H9 (cell line): ENCODE measurements at regions not wholly inside any gene's neighbourhood (a gene's known extent, or its start where the extent isn't known, plus 50 kb on each side); places are given as distances from the start of the nearest gene placed in this dataset.

Source experiments
- DNase-seq: peaks from one replicate; pipeline ENCODE4 v3.0.0-alpha.2; 2017
- H2AFZ ChIP-seq: one replicate; pipeline ENCODE4 v1.6.1; 2013; ENCODE audit warnings: mild to moderate bottlenecking, low read length, control low read depth, moderate library complexity
- H2AK5ac ChIP-seq: 2 replicates; pipeline ENCODE4 v1.6.1; 2013; ENCODE audit warnings: low read length, control low read depth, mixed read lengths; ENCODE audit not compliant: insufficient read length
- H2BK120ac ChIP-seq: one replicate; pipeline ENCODE4 v1.6.1; 2013; ENCODE audit warnings: low read depth, mild to moderate bottlenecking, low read length, control low read depth, inconsistent platforms; ENCODE audit not compliant: poor library complexity, severe bottlenecking
- H2BK12ac ChIP-seq: 2 replicates; pipeline ENCODE4 v1.6.1; 2013; ENCODE audit warnings: low read length, control low read depth, mixed read lengths, low read depth; ENCODE audit not compliant: insufficient read length
- H2BK15ac ChIP-seq: 2 replicates; pipeline ENCODE4 v1.6.1; 2013; ENCODE audit warnings: low read depth, low read length, control low read depth
- H2BK20ac ChIP-seq: one replicate; pipeline ENCODE4 v1.6.1; 2013; ENCODE audit warnings: low read depth, mild to moderate bottlenecking, low read length, control low read depth, inconsistent platforms; ENCODE audit not compliant: poor library complexity, severe bottlenecking
- H2BK5ac ChIP-seq: 2 replicates; pipeline ENCODE4 v1.6.1; 2013; ENCODE audit warnings: low read length, control low read depth, mixed read lengths; ENCODE audit not compliant: insufficient read length
- H3K14ac ChIP-seq: 2 replicates; pipeline ENCODE4 v1.6.1; 2013; ENCODE audit warnings: low read length, control low read depth; ENCODE audit not compliant: insufficient read depth
- H3K18ac ChIP-seq: 2 replicates; pipeline ENCODE4 v1.6.1; 2013; ENCODE audit warnings: low read depth, mild to moderate bottlenecking, mixed read lengths, low read length, control low read depth; ENCODE audit not compliant: insufficient read length
- H3K23ac ChIP-seq: 2 replicates; pipeline ENCODE4 v1.6.1; 2013; ENCODE audit warnings: low read length, control low read depth, mixed read lengths, low read depth; ENCODE audit not compliant: insufficient read length
- H3K23me2 ChIP-seq: 2 replicates; pipeline ENCODE4 v1.6.1; 2013; ENCODE audit warnings: low read depth, mild to moderate bottlenecking, mixed read lengths, low read length, control low read depth; ENCODE audit not compliant: insufficient read length, poor library complexity, severe bottlenecking
- H3K27ac ChIP-seq: 2 replicates; pipeline ENCODE4 v1.5.1; 2013; ENCODE audit warnings: low read length, control low read depth, mixed read lengths, low read depth; ENCODE audit not compliant: insufficient read length
- H3K27me3 ChIP-seq: 2 replicates; pipeline ENCODE4 v1.6.1; 2013; ENCODE audit warnings: low read length, control low read depth, inconsistent platforms; ENCODE audit not compliant: insufficient read depth
- H3K4ac ChIP-seq: 2 replicates; pipeline ENCODE4 v1.6.1; 2013; ENCODE audit warnings: low read depth, mild to moderate bottlenecking, control low read depth, inconsistent platforms, low read length, moderate library complexity
- H3K4me1 ChIP-seq: 2 replicates; pipeline ENCODE4 v1.6.1; 2013; ENCODE audit warnings: low read length, control low read depth, inconsistent platforms; ENCODE audit not compliant: insufficient read depth
- H3K4me2 ChIP-seq: 2 replicates; pipeline ENCODE4 v1.6.1; 2013; ENCODE audit warnings: low read length, control low read depth, mixed read lengths; ENCODE audit not compliant: insufficient read length, insufficient read depth
- H3K56ac ChIP-seq: 2 replicates; pipeline ENCODE4 v1.6.1; 2013; ENCODE audit warnings: low read depth, mild to moderate bottlenecking, mixed read lengths, low read length, control low read depth; ENCODE audit not compliant: insufficient read length
- H3K79me1 ChIP-seq: 2 replicates; pipeline ENCODE4 v1.6.1; 2013; ENCODE audit warnings: low read depth, mild to moderate bottlenecking, moderate library complexity, low read length, control low read depth, inconsistent platforms; ENCODE audit not compliant: insufficient read depth, poor library complexity, severe bottlenecking
- H3K79me2 ChIP-seq: 2 replicates; pipeline ENCODE4 v1.6.1; 2013; ENCODE audit warnings: low read length, control low read depth, inconsistent platforms; ENCODE audit not compliant: insufficient read depth
- H3K9ac ChIP-seq: 2 replicates; pipeline ENCODE4 v1.6.1; 2013; ENCODE audit warnings: low read length, control low read depth, mixed read lengths; ENCODE audit not compliant: insufficient read length; ENCODE audit errors: extremely low read depth
- H3K9me3 ChIP-seq: one replicate; pipeline ENCODE4 v1.6.1; 2013; ENCODE audit warnings: low read depth, low read length, inconsistent platforms; ENCODE audit not compliant: control insufficient read depth
- H3T11ph ChIP-seq: one replicate; pipeline ENCODE4 v1.6.1; 2013; ENCODE audit warnings: mild to moderate bottlenecking, low read length, control low read depth, inconsistent platforms
- H4K20me1 ChIP-seq: one replicate; pipeline ENCODE4 v1.6.1; 2013; ENCODE audit not compliant: control insufficient read depth, insufficient read length, insufficient read depth
- H4K5ac ChIP-seq: 2 replicates; pipeline ENCODE4 v1.6.1; 2013; ENCODE audit warnings: low read depth, mild to moderate bottlenecking, mixed read lengths, low read length, control low read depth; ENCODE audit not compliant: insufficient read length
- H4K8ac ChIP-seq: replicated peaks from 2 replicates; pipeline ENCODE4 v1.6.1; 2013; ENCODE audit warnings: low read length, control low read depth, mixed read lengths, low read depth; ENCODE audit not compliant: insufficient read length
- H4K91ac ChIP-seq: 2 replicates; pipeline ENCODE4 v1.6.1; 2013; ENCODE audit warnings: low read depth, mild to moderate bottlenecking, moderate library complexity, mixed read lengths, low read length, control low read depth; ENCODE audit not compliant: insufficient read length
- H3K27ac Mint-ChIP-seq, 3 experiments: 2 replicates in 2 of 3; 3 replicates in 1 of 3; pipeline ENCODE4 v1.8.0; 2020 to 2021; ENCODE audit warnings: mixed read lengths in 3 of 3, mild to moderate bottlenecking in 1 of 3, moderate library complexity in 1 of 3
- H3K27me3 Mint-ChIP-seq: 2 replicates; pipeline ENCODE4 v1.8.0; 2021; ENCODE audit warnings: low read depth, mild to moderate bottlenecking, moderate library complexity, mixed read lengths
- H3K36me3 Mint-ChIP-seq, 3 experiments: 2 replicates in 2 of 3; 3 replicates in 1 of 3; pipeline ENCODE4 v1.8.0; 2020 to 2021; ENCODE audit warnings: low read depth in 3 of 3, mixed read lengths in 3 of 3; ENCODE audit not compliant: insufficient read depth in 1 of 3
- H3K4me1 Mint-ChIP-seq, 2 experiments: 2 replicates each; pipeline ENCODE4 v1.8.0; 2020; ENCODE audit warnings: mixed read lengths in 2 of 2
- H3K4me3 Mint-ChIP-seq, 2 experiments: 2 replicates in 1 of 2; 3 replicates in 1 of 2; pipeline ENCODE4 v1.8.0; 2020 to 2021; ENCODE audit warnings: mild to moderate bottlenecking in 2 of 2, mixed read lengths in 2 of 2, moderate library complexity in 1 of 2
- H3K9me3 Mint-ChIP-seq, 2 experiments: 2 replicates in 1 of 2; 3 replicates in 1 of 2; pipeline ENCODE4 v1.8.0; 2020; ENCODE audit warnings: mild to moderate bottlenecking in 2 of 2, mixed read lengths in 2 of 2, moderate library complexity in 1 of 2
- WGBS: extraction: QIAGEN DNeasy Blood & Tissue Kit; methylation state at CpG from one replicate; pipeline ENCODE4 v1.1.7; 2013; ENCODE audit warnings: missing lambda C conversion rate, low lambda C conversion rate, mixed read lengths; ENCODE audit not compliant: insufficient read length; ENCODE audit errors: extremely low coverage; 5-methylcytosine and 5-hydroxymethylcytosine counted together
- TF ChIP-seq, protein P1 (sequence below): fragments of 200-600 bp; sonication (generic); conservative IDR thresholded peaks from 3 replicates; pipeline ENCODE4 v1.8.0; 2021; ENCODE audit warnings: antibody characterized with exemption, mild to moderate bottlenecking

DNA sequence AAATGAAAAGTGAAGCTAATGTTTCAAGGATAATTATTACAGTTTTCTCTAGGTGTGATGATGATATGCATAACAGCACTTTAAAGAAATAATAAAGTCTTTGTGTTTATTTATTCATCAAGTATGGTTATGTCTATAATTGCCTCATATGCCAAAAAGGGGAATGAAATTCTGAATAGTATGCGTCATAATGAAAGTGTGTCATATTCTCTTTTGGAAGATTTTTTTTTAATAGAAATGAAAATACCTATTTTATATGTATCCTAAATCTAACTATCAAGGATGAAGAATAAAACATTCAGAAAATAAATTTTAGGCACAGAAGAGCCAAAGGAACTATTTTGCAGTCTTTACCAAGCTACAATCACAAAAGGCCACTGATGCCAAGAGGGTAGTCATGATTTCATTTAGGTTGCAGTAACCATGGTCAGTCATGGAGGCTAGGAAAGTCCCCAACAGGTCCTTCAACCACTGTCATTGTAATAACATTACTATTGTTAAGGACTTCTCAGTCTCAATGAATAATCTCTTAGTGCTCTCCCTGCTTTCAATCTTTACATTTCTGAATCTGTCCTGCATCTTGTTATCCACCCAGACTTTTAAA lies 712.5 kb downstream of the DCDC2C start:
- H3K4me3 Mint-ChIP-seq, result no peak overlapping the region
- no peak overlapping the region for H4K5ac ChIP-seq
- H3K9me3 Mint-ChIP-seq, result peaks cover 4 to 5% of the 10 kb centered on the region in 2 experiments
- H2BK120ac ChIP-seq, result no peak overlapping the region
- H3K18ac ChIP-seq, result no peak overlapping the region
- peaks cover 0 to 4% (median 0%) of the 10 kb centered on the region in 3 experiments; a peak in 4 of 7 replicates for H3K36me3 Mint-ChIP-seq
- no peak overlapping the region for H2AK5ac ChIP-seq
- no peak overlapping the region for H4K8ac ChIP-seq
- H3K27ac ChIP-seq, result no peak overlapping the region
- no peak overlapping the region for H3K4ac ChIP-seq
- H3K23ac ChIP-seq, result no peak overlapping the region
- H3K79me1 ChIP-seq, result no peaks in the 10 kb centered on the region
- no peaks in the 10 kb centered on the region for H3K23me2 ChIP-seq
- H3K9ac ChIP-seq, result no peak overlapping the region
- H3K79me2 ChIP-seq, result no peaks in the 10 kb centered on the region
- no peak overlapping the region for H2AFZ ChIP-seq
- H2BK12ac ChIP-seq, result no peak overlapping the region
- no peaks in the 10 kb centered on the region for H3K27me3 ChIP-seq
- H4K91ac ChIP-seq, result no peak overlapping the region
- H4K20me1 ChIP-seq, result no peaks in the 10 kb centered on the region
- H2BK15ac ChIP-seq, result no peak overlapping the region
- H3K9me3 ChIP-seq, result no peaks in the 10 kb centered on the region
- no peaks in the 10 kb centered on the region; the same call in 1 of the 2 replicates for H3K27me3 Mint-ChIP-seq
- H3K4me1 ChIP-seq, result no peaks in the 10 kb centered on the region
- no peak overlapping the region for H3K56ac ChIP-seq
- peaks cover 0 to 6% of the 10 kb centered on the region in 2 experiments; a peak in 1 of 4 replicates for H3K4me1 Mint-ChIP-seq
- H3T11ph ChIP-seq, result no peak overlapping the region
- H3K14ac ChIP-seq, result no peak overlapping the region
- no peak overlapping the region for H3K27ac Mint-ChIP-seq
- TF ChIP-seq, protein P1, sequence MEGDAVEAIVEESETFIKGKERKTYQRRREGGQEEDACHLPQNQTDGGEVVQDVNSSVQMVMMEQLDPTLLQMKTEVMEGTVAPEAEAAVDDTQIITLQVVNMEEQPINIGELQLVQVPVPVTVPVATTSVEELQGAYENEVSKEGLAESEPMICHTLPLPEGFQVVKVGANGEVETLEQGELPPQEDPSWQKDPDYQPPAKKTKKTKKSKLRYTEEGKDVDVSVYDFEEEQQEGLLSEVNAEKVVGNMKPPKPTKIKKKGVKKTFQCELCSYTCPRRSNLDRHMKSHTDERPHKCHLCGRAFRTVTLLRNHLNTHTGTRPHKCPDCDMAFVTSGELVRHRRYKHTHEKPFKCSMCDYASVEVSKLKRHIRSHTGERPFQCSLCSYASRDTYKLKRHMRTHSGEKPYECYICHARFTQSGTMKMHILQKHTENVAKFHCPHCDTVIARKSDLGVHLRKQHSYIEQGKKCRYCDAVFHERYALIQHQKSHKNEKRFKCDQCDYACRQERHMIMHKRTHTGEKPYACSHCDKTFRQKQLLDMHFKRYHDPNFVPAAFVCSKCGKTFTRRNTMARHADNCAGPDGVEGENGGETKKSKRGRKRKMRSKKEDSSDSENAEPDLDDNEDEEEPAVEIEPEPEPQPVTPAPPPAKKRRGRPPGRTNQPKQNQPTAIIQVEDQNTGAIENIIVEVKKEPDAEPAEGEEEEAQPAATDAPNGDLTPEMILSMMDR, result no peak
- DNase-seq, result no peak
- H3K4me2 ChIP-seq, result no peak overlapping the region
- no peak overlapping the region for H2BK5ac ChIP-seq
- no CpG with 5 or more reads among the region's 1 CpG for WGBS
- no peak overlapping the region for H2BK20ac ChIP-seq
